ENCODE measurements at regions not wholly inside any gene's neighbourhood (a gene's known extent, or its start where the extent isn't known, plus 50 kb on each side); places are given as distances from the start of the nearest gene placed in this dataset.

DNA sequence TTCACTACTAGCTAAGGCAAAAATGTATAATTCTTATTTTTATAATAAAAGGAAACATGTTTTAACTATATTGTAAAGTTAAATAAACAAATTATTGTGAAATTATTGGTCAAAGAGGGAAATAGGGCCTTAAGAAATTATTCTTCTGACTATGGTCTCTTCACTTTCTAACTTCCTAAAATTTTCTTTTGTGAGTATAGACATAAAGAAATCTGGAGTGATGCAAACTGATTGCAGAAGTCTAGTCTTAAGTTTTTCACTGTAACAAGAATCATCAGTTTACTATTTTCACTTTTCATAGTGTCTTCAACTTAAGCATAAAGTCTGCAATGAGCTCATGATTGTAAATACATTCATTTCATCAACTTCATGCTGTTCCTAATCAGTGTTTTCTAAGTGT is 525.4 kb downstream of the TFEC start:
- DNase-seq, result no peak
- Histone ChIP-seq H3K9ac (ENCODE audit: low read length in 3 of 3) (no peak overlapping the region), H3K9me3 (ENCODE audit: control insufficient read depth in 2 of 3, insufficient read depth in 1 of 3, low read length in 3 of 3) (no peaks in the 10 kb centered on the region), H3K4me3 (ENCODE audit: low read length in 3 of 3) (no peak overlapping the region), H3K27ac (ENCODE audit: low read depth in 2 of 2, low read length in 2 of 2) (no peak overlapping the region), H3K27me3 (ENCODE audit: control insufficient read depth, insufficient read depth, low read length) (no peaks in the 10 kb centered on the region), H3K4me1 (ENCODE audit: control insufficient read depth in 2 of 3, insufficient read depth in 2 of 3, low read depth in 1 of 3, low read length in 3 of 3) (no peaks in the 10 kb centered on the region), H3K36me3 (ENCODE audit: control insufficient read depth in 2 of 3, insufficient read depth in 3 of 3, low read length in 3 of 3) (no peaks in the 10 kb centered on the region)
- TF ChIP-seq, protein P1, sequence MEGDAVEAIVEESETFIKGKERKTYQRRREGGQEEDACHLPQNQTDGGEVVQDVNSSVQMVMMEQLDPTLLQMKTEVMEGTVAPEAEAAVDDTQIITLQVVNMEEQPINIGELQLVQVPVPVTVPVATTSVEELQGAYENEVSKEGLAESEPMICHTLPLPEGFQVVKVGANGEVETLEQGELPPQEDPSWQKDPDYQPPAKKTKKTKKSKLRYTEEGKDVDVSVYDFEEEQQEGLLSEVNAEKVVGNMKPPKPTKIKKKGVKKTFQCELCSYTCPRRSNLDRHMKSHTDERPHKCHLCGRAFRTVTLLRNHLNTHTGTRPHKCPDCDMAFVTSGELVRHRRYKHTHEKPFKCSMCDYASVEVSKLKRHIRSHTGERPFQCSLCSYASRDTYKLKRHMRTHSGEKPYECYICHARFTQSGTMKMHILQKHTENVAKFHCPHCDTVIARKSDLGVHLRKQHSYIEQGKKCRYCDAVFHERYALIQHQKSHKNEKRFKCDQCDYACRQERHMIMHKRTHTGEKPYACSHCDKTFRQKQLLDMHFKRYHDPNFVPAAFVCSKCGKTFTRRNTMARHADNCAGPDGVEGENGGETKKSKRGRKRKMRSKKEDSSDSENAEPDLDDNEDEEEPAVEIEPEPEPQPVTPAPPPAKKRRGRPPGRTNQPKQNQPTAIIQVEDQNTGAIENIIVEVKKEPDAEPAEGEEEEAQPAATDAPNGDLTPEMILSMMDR (IDR thresholded peaks at IDR 0.05; ENCODE audit: borderline replicate concordance, extremely low read depth, insufficient read depth), result no peak
- intact Hi-C loops (cut with DNase I), result no loop called here
- FAIRE-seq, result no peak

DNA sequence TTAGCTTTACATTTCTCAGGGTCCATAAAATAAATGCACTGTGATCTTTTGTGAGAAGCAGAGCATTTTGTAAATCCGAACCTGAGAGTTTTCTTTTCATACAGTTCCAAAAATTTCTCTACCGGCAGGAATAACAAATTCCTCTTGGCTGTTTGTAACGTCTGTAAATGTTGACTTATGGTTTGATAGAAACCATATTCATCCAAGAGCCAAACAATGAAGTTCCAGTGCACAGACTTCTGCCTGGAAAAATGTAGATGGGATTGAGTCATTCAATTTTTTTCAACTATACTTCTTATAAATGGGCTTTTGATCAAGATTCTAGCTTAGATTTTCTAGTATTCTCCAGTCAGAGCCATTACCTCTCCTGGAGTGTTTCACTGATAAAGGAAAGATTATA is 530.6 kb downstream of the TFEC start:
- TF ChIP-seq, protein P1 (IDR thresholded peaks at IDR 0.05; ENCODE audit: borderline replicate concordance, extremely low read depth, insufficient read depth), result no peak
- Histone ChIP-seq H3K36me3 (ENCODE audit: control insufficient read depth in 2 of 3, insufficient read depth in 3 of 3, low read length in 3 of 3) (no peaks in the 10 kb centered on the region), H3K27me3 (ENCODE audit: control insufficient read depth, insufficient read depth, low read length) (no peaks in the 10 kb centered on the region), H3K4me3 (ENCODE audit: low read length in 3 of 3) (no peak overlapping the region), H3K27ac (ENCODE audit: low read depth in 2 of 2, low read length in 2 of 2) (no peak overlapping the region), H3K4me1 (ENCODE audit: control insufficient read depth in 2 of 3, insufficient read depth in 2 of 3, low read depth in 1 of 3, low read length in 3 of 3) (no peaks in the 10 kb centered on the region), H3K9me3 (ENCODE audit: control insufficient read depth in 2 of 3, insufficient read depth in 1 of 3, low read length in 3 of 3) (no peaks in the 10 kb centered on the region), H3K9ac (ENCODE audit: low read length in 3 of 3) (no peak overlapping the region)
- intact Hi-C loops (cut with DNase I), result no loop called here
- DNase-seq (no peak), FAIRE-seq (no peak)

DNA sequence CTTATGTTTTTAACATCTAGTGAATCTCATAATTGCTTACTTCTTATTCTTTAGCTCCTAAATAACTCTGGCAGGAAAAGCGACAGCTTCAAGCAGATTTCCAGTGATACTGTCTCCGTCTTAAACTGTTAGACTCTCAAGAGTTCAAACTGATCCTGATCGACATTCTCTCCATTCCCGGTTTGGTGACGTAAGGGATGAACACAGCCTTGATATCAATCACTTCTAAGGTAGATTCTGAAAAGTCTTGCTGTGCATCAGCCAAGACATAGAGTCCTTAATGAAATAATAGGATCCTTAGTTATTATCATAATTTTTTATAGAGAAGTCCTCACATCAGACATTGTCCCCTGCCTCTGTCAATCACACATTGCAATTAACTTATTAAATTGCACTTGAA is 534.6 kb downstream of the TFEC start:
- TF ChIP-seq, protein P1 (IDR thresholded peaks at IDR 0.05; ENCODE audit: borderline replicate concordance, extremely low read depth, insufficient read depth), result no peak
- Histone ChIP-seq H3K36me3 (ENCODE audit: control insufficient read depth in 2 of 3, insufficient read depth in 3 of 3, low read length in 3 of 3) (no peaks in the 10 kb centered on the region), H3K9me3 (ENCODE audit: control insufficient read depth in 2 of 3, insufficient read depth in 1 of 3, low read length in 3 of 3) (no peaks in the 10 kb centered on the region), H3K4me3 (ENCODE audit: low read length in 3 of 3) (no peak overlapping the region), H3K27ac (ENCODE audit: low read depth in 2 of 2, low read length in 2 of 2) (no peak overlapping the region), H3K4me1 (ENCODE audit: control insufficient read depth in 2 of 3, insufficient read depth in 2 of 3, low read depth in 1 of 3, low read length in 3 of 3) (no peaks in the 10 kb centered on the region), H3K27me3 (ENCODE audit: control insufficient read depth, insufficient read depth, low read length) (no peaks in the 10 kb centered on the region), H3K9ac (ENCODE audit: low read length in 3 of 3) (no peak overlapping the region)
- FAIRE-seq (no peak), DNase-seq (no peak)
- intact Hi-C loops (cut with DNase I), result no loop called here

DNA sequence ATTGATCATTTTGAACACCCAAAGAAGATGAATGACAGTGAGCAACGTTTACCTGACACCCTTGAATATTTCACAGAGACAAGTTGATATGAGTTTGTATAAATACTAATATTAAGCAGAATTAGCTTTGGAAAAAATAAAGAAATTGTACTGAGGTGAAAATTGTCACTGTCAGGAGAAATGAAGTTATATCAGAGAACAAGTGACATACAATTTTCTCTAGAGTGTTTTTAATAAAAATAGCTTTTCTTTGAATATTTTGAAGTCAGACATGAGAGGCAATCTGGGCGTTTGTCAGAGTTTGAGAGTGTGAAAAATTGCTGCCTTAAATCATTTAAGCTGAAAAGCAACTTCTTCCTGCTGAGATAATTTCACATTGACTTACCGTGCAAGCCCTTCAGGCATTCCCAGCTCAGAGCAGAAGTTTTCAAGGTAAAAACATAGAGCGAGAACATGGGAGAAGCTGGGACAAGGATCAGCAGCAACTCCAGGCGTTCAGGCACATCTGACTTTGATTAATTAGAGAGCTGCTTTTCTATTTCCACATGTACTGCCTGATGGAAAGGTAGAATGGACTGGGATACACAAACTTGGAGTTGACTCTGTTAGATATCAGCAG is 535.9 kb downstream of the TFEC start:
- Histone ChIP-seq H3K9me3 (ENCODE audit: control insufficient read depth in 2 of 3, insufficient read depth in 1 of 3, low read length in 3 of 3) (no peaks in the 10 kb centered on the region), H3K9ac (ENCODE audit: low read length in 3 of 3) (no peak overlapping the region), H3K4me1 (ENCODE audit: control insufficient read depth in 2 of 3, insufficient read depth in 2 of 3, low read depth in 1 of 3, low read length in 3 of 3) (no peaks in the 10 kb centered on the region), H3K36me3 (ENCODE audit: control insufficient read depth in 2 of 3, insufficient read depth in 3 of 3, low read length in 3 of 3) (no peaks in the 10 kb centered on the region), H3K27ac (ENCODE audit: low read depth in 2 of 2, low read length in 2 of 2) (no peak overlapping the region), H3K4me3 (ENCODE audit: low read length in 3 of 3) (no peak overlapping the region), H3K27me3 (ENCODE audit: control insufficient read depth, insufficient read depth, low read length) (no peaks in the 10 kb centered on the region)
- DNase-seq (peak in 1 of 5 donors; percentile 9), FAIRE-seq (no peak)
- TF ChIP-seq, protein P1 (IDR thresholded peaks at IDR 0.05; ENCODE audit: borderline replicate concordance, extremely low read depth, insufficient read depth), result no peak
- intact Hi-C loops (cut with DNase I), result no loop called here
